HepG2 (cell line): ENCODE measurements at regions not wholly inside any gene's neighbourhood (a gene's known extent, or its start where the extent isn't known, plus 50 kb on each side); places are given as distances from the start of the nearest gene placed in this dataset.

Experiments
- ATAC-seq: fragments of 200-7000 bp; cut with Tn5 transposase; 3 replicates; pipeline ENCODE4 v1.9.1; 2020; ENCODE audit warnings: mild to moderate bottlenecking, moderate library complexity
- BruUV-seq: library from RNA; stranded (reverse); fragments of 400-500 nt; replicated peaks from 2 replicates; lab custom pipeline; 2021; lab: Mats Ljungman, UMichigan
- CTCF ChIA-PET: fragments of 300-600 bp; formaldehyde crosslinking; extraction: SDS; loops from one replicate; lab custom pipeline; 2021; ENCODE audit warnings: low total read pairs, inconsistent platforms, low intra/inter-chr PET ratio; lab: Yijun Ruan, JAX
- POLR2A ChIA-PET: fragments of 350-600 bp; sonication (Branson Sonifier 250); formaldehyde crosslinking; loops from one replicate; lab custom pipeline; 2020; ENCODE audit warnings: antibody characterized with exemption, inconsistent platforms; lab: Yijun Ruan, JAX
- DNase-seq: peaks from one replicate; pipeline ENCODE4 v3.0.0-alpha.2; 2015; ENCODE audit warnings: low spot score
- FAIRE-seq: peaks from 3 replicates; lab custom pipeline; 2011; peaks lifted over from hg19 to GRCh38; lab: Jason Lieb, UNC
- H2AFZ ChIP-seq: one replicate; pipeline ENCODE4 v1.6.1; 2011; ENCODE audit warnings: low read length, inconsistent platforms
- H3K27ac ChIP-seq: fragments of 300-600 bp; 3 replicates; pipeline ENCODE4 v1.8.0; 2011; ENCODE audit warnings: mixed run types, mild to moderate bottlenecking, mixed read lengths, low read length, inconsistent platforms; ENCODE audit not compliant: insufficient read depth; ENCODE audit errors: extremely low read length
- H3K27me3 ChIP-seq, 2 experiments: fragments of 200-600 bp in 1 of 2; 2 replicates in 1 of 2; 3 replicates in 1 of 2; pipeline versions ENCODE4 v1.6.0 to v1.8.0; 2011; ENCODE audit warnings: low read length in 2 of 2, mild to moderate bottlenecking in 2 of 2, moderate library complexity in 2 of 2, inconsistent platforms in 1 of 2; ENCODE audit not compliant: insufficient read depth in 2 of 2, control insufficient read depth in 1 of 2
- H3K36me3 ChIP-seq, 2 experiments: fragments of 200-600 bp in 1 of 2; replicated peaks in 1 of 2; 2 replicates in 1 of 2; 3 replicates in 1 of 2; pipeline versions ENCODE4 v1.5.1 to v1.8.0; 2011; ENCODE audit warnings: low read length in 2 of 2, inconsistent platforms in 1 of 2; ENCODE audit not compliant: insufficient read depth in 2 of 2, control insufficient read depth in 1 of 2
- H3K4me1 ChIP-seq: 2 replicates; pipeline ENCODE4 v1.5.1; 2012; ENCODE audit warnings: low read length, inconsistent platforms; ENCODE audit not compliant: insufficient read depth
- H3K4me2 ChIP-seq: 2 replicates; pipeline ENCODE4 v1.6.0; 2011; ENCODE audit warnings: low read depth, low read length, inconsistent platforms
- H3K4me3 ChIP-seq, 3 experiments: fragments of 200-600 bp in 1 of 3; sonication (generic), shearing (Covaris generic) in 1 of 3; replicated peaks in 1 of 3; 2 replicates each; pipeline ENCODE4 v1.5.1; 2011 to 2016; ENCODE audit warnings: low read length in 3 of 3, inconsistent platforms in 2 of 3, low read depth in 2 of 3, mild to moderate bottlenecking in 2 of 3, control low read depth in 1 of 3, mixed read lengths in 1 of 3; ENCODE audit not compliant: insufficient read depth in 1 of 3
- H3K79me2 ChIP-seq: one replicate; pipeline ENCODE4 v1.6.1; 2011; ENCODE audit warnings: low read length, inconsistent platforms; ENCODE audit not compliant: insufficient read depth
- H3K9ac ChIP-seq: 2 replicates; pipeline ENCODE4 v1.6.0; 2011; ENCODE audit warnings: mild to moderate bottlenecking, low read depth, low read length, inconsistent platforms; ENCODE audit not compliant: insufficient read depth
- H3K9me3 ChIP-seq: 2 replicates; pipeline ENCODE4 v1.5.1; 2012; ENCODE audit warnings: mild to moderate bottlenecking, low read length
- H4K20me1 ChIP-seq: 2 replicates; pipeline ENCODE4 v1.6.0; 2011; ENCODE audit warnings: inconsistent platforms, mild to moderate bottlenecking, low read length, moderate library complexity; ENCODE audit not compliant: insufficient read depth
- BHLHE40 ChIP-seq: IDR thresholded peaks from 2 replicates; pipeline ENCODE4 v1.6.1; 2011; ENCODE audit warnings: low read length, improper control_type of control experiment
- BRD4 ChIP-seq: sonication (generic); formaldehyde crosslinking; IDR thresholded peaks from 2 replicates; pipeline ENCODE4 v1.4.0; 2020; ENCODE audit warnings: missing genetic modification reagents
- HOXA3 ChIP-seq: sonication (generic); formaldehyde crosslinking; IDR thresholded peaks from 2 replicates; pipeline ENCODE4 v1.5.0; 2020; ENCODE audit warnings: missing genetic modification reagents
- JDP2 ChIP-seq: sonication (generic); formaldehyde crosslinking; IDR thresholded peaks from 2 replicates; pipeline ENCODE4 v1.8.1; 2022; ENCODE audit warnings: missing genetic modification reagents, borderline replicate concordance
- KLF16 ChIP-seq, 2 experiments: sonication (generic) in 1 of 2; formaldehyde crosslinking in 1 of 2; IDR thresholded peaks; 2 replicates each; pipeline versions ENCODE4 v1.6.1 to v1.8.0; 2016 to 2023; ENCODE audit warnings: missing genetic modification reagents in 2 of 2, missing compliant biosample characterization in 1 of 2
- MLX ChIP-seq: IDR thresholded peaks from 2 replicates; pipeline ENCODE4 v1.6.1; 2016
- NFATC3 ChIP-seq: sonication (generic); formaldehyde crosslinking; IDR thresholded peaks from 2 replicates; pipeline ENCODE4 v1.5.1; 2020; ENCODE audit warnings: mild to moderate bottlenecking, missing genetic modification reagents
- NR1H2 ChIP-seq: sonication (generic); formaldehyde crosslinking; IDR thresholded peaks from 2 replicates; pipeline ENCODE4 v1.8.1; 2022; ENCODE audit warnings: low read depth, missing genetic modification reagents, borderline replicate concordance
- PRMT3 ChIP-seq: sonication (generic); formaldehyde crosslinking; IDR thresholded peaks from 2 replicates; pipeline ENCODE4 v1.8.1; 2022; ENCODE audit warnings: low read depth, mild to moderate bottlenecking, moderate library complexity, missing genetic modification reagents, borderline replicate concordance
- TAF15 ChIP-seq: fragments of 200-400 bp; formaldehyde crosslinking; IDR thresholded peaks from one replicate; pipeline ENCODE4 v1.6.1; 2018; ENCODE audit warnings: mild to moderate bottlenecking, low read depth, low read length; ENCODE audit not compliant: poor library complexity, severe bottlenecking
- TGIF2 ChIP-seq: IDR thresholded peaks from 2 replicates; pipeline ENCODE4 v1.6.1; 2016; ENCODE audit warnings: control low read depth, missing compliant biosample characterization
- ZFP41 ChIP-seq: sonication (generic); formaldehyde crosslinking; IDR thresholded peaks from 2 replicates; pipeline ENCODE4 v1.4.0; 2020; ENCODE audit warnings: mild to moderate bottlenecking, missing genetic modification reagents, borderline replicate concordance
- ZGPAT ChIP-seq: IDR thresholded peaks from 2 replicates; pipeline ENCODE4 v1.6.1; 2016; ENCODE audit warnings: mild to moderate bottlenecking
- ZNF431 ChIP-seq: sonication (generic); formaldehyde crosslinking; IDR thresholded peaks from 2 replicates; pipeline ENCODE4 v1.9.0; 2022; ENCODE audit warnings: missing genetic modification reagents, low read depth, mild to moderate bottlenecking, borderline replicate concordance
- ZNF546 ChIP-seq: sonication (generic); formaldehyde crosslinking; conservative IDR thresholded peaks from 2 replicates; pipeline ENCODE4 v1.8.1; 2023; ENCODE audit warnings: mild to moderate bottlenecking, missing genetic modification reagents
- ZNF569 ChIP-seq: sonication (generic); formaldehyde crosslinking; IDR thresholded peaks from 2 replicates; pipeline ENCODE4 v1.5.0; 2020; ENCODE audit warnings: mild to moderate bottlenecking, missing genetic modification reagents, moderate library complexity, borderline replicate concordance
- WGBS: methylation state at CpG from one replicate; pipeline ENCODE4 v1.1.6; 2017; ENCODE audit warnings: low lambda C conversion rate; 5-methylcytosine and 5-hydroxymethylcytosine counted together
- in situ Hi-C: cut with HindIII; loops from 2 replicates; pipeline ENCODE4 v1.10.0; 2017; ENCODE audit warnings: low pct_unique_long_range_greater_than_20kb; ENCODE audit not compliant: extremely low pct_ligation_motif_present
- intact Hi-C: fragments of 100-400 bp; cut with micrococcal nuclease; formaldehyde crosslinking; loops from one replicate; pipeline ENCODE4 v1.10.0; 2022; ENCODE audit not compliant: unreplicated experiment

- TF ChIP-seq TAF15 (no peak), HOXA3 (CRISPR knock-in tag) (no peak), ZGPAT (no peak), NR1H2 (CRISPR knock-in tag) (no peak), BRD4 (no peak)
These were observed 270.0 kb downstream of the KCNRG start (continued) for GRCh38 chr13:50285283-50285682.

GRCh38 chr13:50286324-50286723 lies 271.1 kb downstream of the KCNRG start:
- 58% methylated on average over 3 of the region's 3 CpGs for WGBS
- Histone ChIP-seq H3K36me3 (no peaks in the 10 kb centered on the region), H3K79me2 (peaks cover 37% of the 10 kb centered on the region), H4K20me1 (peaks cover 6% of the 10 kb centered on the region; the same call in 1 of the 2 replicates), H3K27ac (peak overlapping the region; percentile 30), H2AFZ (no peak overlapping the region), H3K4me1 (peaks cover 56% of the 10 kb centered on the region), H3K4me2 (no peak overlapping the region), H3K9ac (no peak overlapping the region), H3K4me3 (no peak overlapping the region), H3K9me3 (no peaks in the 10 kb centered on the region), H3K27me3 (no peaks in the 10 kb centered on the region)
- intact Hi-C loops, result no loop called here
- in situ Hi-C loops, result no loop called here
- ChIA-PET CTCF (no interaction called here), POLR2A (no interaction called here)
- BruUV-seq, result no TSS peak
- no peak for FAIRE-seq
- peak; percentile 57 for ATAC-seq
- TF ChIP-seq NFATC3 (CRISPR knock-in tag) (no peak), MLX (CRISPR knock-in tag) (no peak), ZNF569 (CRISPR knock-in tag) (no peak), ZNF431 (CRISPR knock-in tag) (no peak), BHLHE40 (no peak), ZNF546 (CRISPR knock-in tag) (no peak), KLF16 (CRISPR knock-in tag; IDR thresholded peaks at IDR 0.05) (no peak), PRMT3 (no peak), ZFP41 (CRISPR knock-in tag) (no peak), TGIF2 (CRISPR knock-in tag) (no peak), JDP2 (CRISPR knock-in tag) (no peak)
- no peak for DNase-seq
